ENCODE measurements at regions not wholly inside any gene's neighbourhood (a gene's known extent, or its start where the extent isn't known, plus 50 kb on each side); places are given as distances from the start of the nearest gene placed in this dataset.

- TF ChIP-seq CTCF (IDR thresholded peaks at IDR 0.05; ENCODE audit: control extremely low read depth, extremely low read depth), result no peak
- 87 to 94% methylated on average over 3 of the region's 3 CpGs for WGBS, 2 donors
- ATAC-seq (ENCODE audit: insufficient read depth, low FRiP score) (no peak), DNase-seq (no peak)
- Histone ChIP-seq H3K9ac (ENCODE audit: insufficient read depth in 1 of 2, low read length in 2 of 2) (no peak overlapping the region), H3K4me1 (ENCODE audit: control insufficient read depth in 5 of 5, insufficient read depth in 5 of 5, low read length in 5 of 5) (no peaks in the 10 kb centered on the region), H3K9me3 (ENCODE audit: control insufficient read depth in 4 of 4, insufficient read depth in 3 of 4, low read length in 3 of 4) (peaks cover 0 to 8% (median 1%) of the 10 kb centered on the region in 4 donors), H3K27me3 (ENCODE audit: control insufficient read depth in 3 of 3, insufficient read depth in 3 of 3, low read length in 2 of 3) (no peaks in the 10 kb centered on the region), H3K4me3 (no peak overlapping the region), H3K27ac (ENCODE audit: low read depth in 1 of 2, low read length in 1 of 2) (no peak overlapping the region), H3K36me3 (ENCODE audit: control insufficient read depth in 4 of 4, insufficient read depth in 4 of 4, low read length in 4 of 4) (no peaks in the 10 kb centered on the region)
Observed at GRCh38 chr7:9625953-9626352, 1192.5 kb downstream of the NXPH1 start.

GRCh38 chr7:9645756-9646155 is 1212.3 kb downstream of the NXPH1 start:
- 83 to 89% methylated on average over 2 of the region's 2 CpGs for WGBS, 2 donors
- peaks cover 0 to 4% (median 0%) of the 10 kb centered on the region in 5 donors for H3K4me1 ChIP-seq (ENCODE audit: control insufficient read depth in 5 of 5, insufficient read depth in 5 of 5, low read length in 5 of 5)
- H3K9me3 ChIP-seq (ENCODE audit: control insufficient read depth in 4 of 4, insufficient read depth in 3 of 4, low read length in 3 of 4), result peaks cover 0 to 2% (median 0%) of the 10 kb centered on the region in 4 donors
- DNase-seq (no peak), ATAC-seq (ENCODE audit: insufficient read depth, low FRiP score) (no peak)
- no peaks in the 10 kb centered on the region for H3K27me3 ChIP-seq (ENCODE audit: control insufficient read depth in 3 of 3, insufficient read depth in 3 of 3, low read length in 2 of 3)
- no peak overlapping the region for H3K27ac ChIP-seq (ENCODE audit: low read depth in 1 of 2, low read length in 1 of 2)
- TF ChIP-seq CTCF (IDR thresholded peaks at IDR 0.05; ENCODE audit: control extremely low read depth, extremely low read depth), result no peak
- no peak overlapping the region for H3K9ac ChIP-seq (ENCODE audit: insufficient read depth in 1 of 2, low read length in 2 of 2)
- H3K36me3 ChIP-seq (ENCODE audit: control insufficient read depth in 4 of 4, insufficient read depth in 4 of 4, low read length in 4 of 4), result no peaks in the 10 kb centered on the region
- H3K4me3 ChIP-seq, result no peak overlapping the region

- Histone ChIP-seq H3K9ac (ENCODE audit: insufficient read depth in 1 of 2, low read length in 2 of 2) (no peak overlapping the region), H3K9me3 (ENCODE audit: control insufficient read depth in 4 of 4, insufficient read depth in 3 of 4, low read length in 3 of 4) (peaks cover 0 to 3% (median 1%) of the 10 kb centered on the region in 4 donors), H3K4me1 (ENCODE audit: control insufficient read depth in 5 of 5, insufficient read depth in 5 of 5, low read length in 5 of 5) (no peaks in the 10 kb centered on the region), H3K36me3 (ENCODE audit: control insufficient read depth in 4 of 4, insufficient read depth in 4 of 4, low read length in 4 of 4) (no peaks in the 10 kb centered on the region), H3K27me3 (ENCODE audit: control insufficient read depth in 3 of 3, insufficient read depth in 3 of 3, low read length in 2 of 3) (no peaks in the 10 kb centered on the region), H3K27ac (ENCODE audit: low read depth in 1 of 2, low read length in 1 of 2) (no peak overlapping the region), H3K4me3 (no peak overlapping the region)
- 91 to 92% methylated on average over 4 of the region's 4 CpGs for WGBS, 2 donors
- no peak for TF ChIP-seq CTCF (IDR thresholded peaks at IDR 0.05; ENCODE audit: control extremely low read depth, extremely low read depth)
- ATAC-seq (ENCODE audit: insufficient read depth, low FRiP score) (no peak), DNase-seq (no peak)
Observed at GRCh38 chr7:9657257-9657656, 1223.8 kb downstream of the NXPH1 start.
